OCI-LY3 (cell line): ENCODE measurements at regions not wholly inside any gene's neighbourhood (a gene's known extent, or its start where the extent isn't known, plus 50 kb on each side); places are given as distances from the start of the nearest gene placed in this dataset.

ENCODE experiments used
- H2AFZ ChIP-seq: fragments of 200-600, 300-600 bp; shearing (Covaris generic); 2 replicates; pipeline ENCODE4 v1.6.0; 2014; ENCODE audit warnings: antibody characterized with exemption, low read depth, low read length
- H3K27ac ChIP-seq: fragments of 200-600, 300-600 bp; sonication (generic); 2 replicates; pipeline ENCODE4 v1.5.1; 2014; ENCODE audit warnings: mild to moderate bottlenecking, low read length, moderate library complexity, mixed read lengths
- H3K27me3 ChIP-seq: fragments of 200-600, 300-600 bp; sonication (generic); 2 replicates; pipeline ENCODE4 v1.6.1; 2014; ENCODE audit warnings: low read depth, low read length, mixed read lengths
- H3K36me3 ChIP-seq: fragments of 200-600, 300-600 bp; sonication (generic); replicated peaks from 2 replicates; pipeline ENCODE3; 2014; ENCODE audit warnings: low read depth, low read length, mixed read lengths
- H3K4me1 ChIP-seq: fragments of 300-600, 200-600 bp; sonication (generic); 2 replicates; pipeline ENCODE4 v1.6.1; 2014; ENCODE audit warnings: low read length, mixed read lengths
- H3K4me2 ChIP-seq: fragments of 200-600, 300-600 bp; sonication (generic); 2 replicates; pipeline ENCODE4 v1.6.1; 2014; ENCODE audit warnings: low read length, mixed read lengths
- H3K4me3 ChIP-seq: fragments of 300-600, 200-600 bp; sonication (generic); 2 replicates; pipeline ENCODE4 v1.5.1; 2014; ENCODE audit warnings: antibody characterized with exemption, mild to moderate bottlenecking, low read length, moderate library complexity
- H3K79me2 ChIP-seq: fragments of 300-600, 200-600 bp; shearing (Covaris generic); 2 replicates; pipeline ENCODE4 v1.6.1; 2014; ENCODE audit warnings: mild to moderate bottlenecking, low read length, mixed read lengths
- H3K9ac ChIP-seq: fragments of 300-600, 200-600 bp; shearing (Covaris generic); 2 replicates; pipeline ENCODE4 v1.6.0; 2014; ENCODE audit warnings: mild to moderate bottlenecking, low read length, moderate library complexity
- H3K9me3 ChIP-seq: fragments of 200-600, 300-600 bp; shearing (Covaris generic); 2 replicates; pipeline ENCODE4 v1.6.1; 2014; ENCODE audit warnings: low read length, mixed read lengths; ENCODE audit not compliant: insufficient read depth
- H4K20me1 ChIP-seq: fragments of 200-600, 300-600 bp; sonication (generic); 2 replicates; pipeline ENCODE4 v1.6.1; 2016; ENCODE audit warnings: low read length, mixed read lengths; ENCODE audit not compliant: insufficient read depth
- EZH2phosphoT487 ChIP-seq: fragments of 200-600 bp; shearing (Covaris generic); IDR thresholded peaks from 2 replicates; pipeline ENCODE4 v1.6.1; 2018; ENCODE audit warnings: antibody characterized with exemption, mixed run types, low read depth
- TF ChIP-seq, protein P1 (sequence below): fragments of 200-600, 300-600 bp; sonication (generic); IDR thresholded peaks from 2 replicates; pipeline ENCODE4 v1.5.1; 2014; ENCODE audit warnings: antibody characterized with exemption, low read length, low read depth

- no peak overlapping the region for H3K27ac ChIP-seq
- no peaks in the 10 kb centered on the region for H4K20me1 ChIP-seq
- H2AFZ ChIP-seq = no peak overlapping the region
- H3K4me1 ChIP-seq = peaks cover 8% of the 10 kb centered on the region
- H3K36me3 ChIP-seq = no peaks in the 10 kb centered on the region
- no peak overlapping the region for H3K9ac ChIP-seq
- TF ChIP-seq EZH2phosphoT487 = no peak
- TF ChIP-seq, protein P1, sequence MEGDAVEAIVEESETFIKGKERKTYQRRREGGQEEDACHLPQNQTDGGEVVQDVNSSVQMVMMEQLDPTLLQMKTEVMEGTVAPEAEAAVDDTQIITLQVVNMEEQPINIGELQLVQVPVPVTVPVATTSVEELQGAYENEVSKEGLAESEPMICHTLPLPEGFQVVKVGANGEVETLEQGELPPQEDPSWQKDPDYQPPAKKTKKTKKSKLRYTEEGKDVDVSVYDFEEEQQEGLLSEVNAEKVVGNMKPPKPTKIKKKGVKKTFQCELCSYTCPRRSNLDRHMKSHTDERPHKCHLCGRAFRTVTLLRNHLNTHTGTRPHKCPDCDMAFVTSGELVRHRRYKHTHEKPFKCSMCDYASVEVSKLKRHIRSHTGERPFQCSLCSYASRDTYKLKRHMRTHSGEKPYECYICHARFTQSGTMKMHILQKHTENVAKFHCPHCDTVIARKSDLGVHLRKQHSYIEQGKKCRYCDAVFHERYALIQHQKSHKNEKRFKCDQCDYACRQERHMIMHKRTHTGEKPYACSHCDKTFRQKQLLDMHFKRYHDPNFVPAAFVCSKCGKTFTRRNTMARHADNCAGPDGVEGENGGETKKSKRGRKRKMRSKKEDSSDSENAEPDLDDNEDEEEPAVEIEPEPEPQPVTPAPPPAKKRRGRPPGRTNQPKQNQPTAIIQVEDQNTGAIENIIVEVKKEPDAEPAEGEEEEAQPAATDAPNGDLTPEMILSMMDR = no peak
- 0 out of 2 replicates have a peak, but pooled peaks cover 4% of the 10 kb centered on the region for H3K27me3 ChIP-seq
- no peak overlapping the region for H3K4me2 ChIP-seq
- no peaks in the 10 kb centered on the region for H3K9me3 ChIP-seq
- H3K79me2 ChIP-seq = no peaks in the 10 kb centered on the region
- H3K4me3 ChIP-seq = no peak overlapping the region
Observed at GRCh38 chr11:122521626-122522025, 133.9 kb upstream of the UBASH3B start.

DNA sequence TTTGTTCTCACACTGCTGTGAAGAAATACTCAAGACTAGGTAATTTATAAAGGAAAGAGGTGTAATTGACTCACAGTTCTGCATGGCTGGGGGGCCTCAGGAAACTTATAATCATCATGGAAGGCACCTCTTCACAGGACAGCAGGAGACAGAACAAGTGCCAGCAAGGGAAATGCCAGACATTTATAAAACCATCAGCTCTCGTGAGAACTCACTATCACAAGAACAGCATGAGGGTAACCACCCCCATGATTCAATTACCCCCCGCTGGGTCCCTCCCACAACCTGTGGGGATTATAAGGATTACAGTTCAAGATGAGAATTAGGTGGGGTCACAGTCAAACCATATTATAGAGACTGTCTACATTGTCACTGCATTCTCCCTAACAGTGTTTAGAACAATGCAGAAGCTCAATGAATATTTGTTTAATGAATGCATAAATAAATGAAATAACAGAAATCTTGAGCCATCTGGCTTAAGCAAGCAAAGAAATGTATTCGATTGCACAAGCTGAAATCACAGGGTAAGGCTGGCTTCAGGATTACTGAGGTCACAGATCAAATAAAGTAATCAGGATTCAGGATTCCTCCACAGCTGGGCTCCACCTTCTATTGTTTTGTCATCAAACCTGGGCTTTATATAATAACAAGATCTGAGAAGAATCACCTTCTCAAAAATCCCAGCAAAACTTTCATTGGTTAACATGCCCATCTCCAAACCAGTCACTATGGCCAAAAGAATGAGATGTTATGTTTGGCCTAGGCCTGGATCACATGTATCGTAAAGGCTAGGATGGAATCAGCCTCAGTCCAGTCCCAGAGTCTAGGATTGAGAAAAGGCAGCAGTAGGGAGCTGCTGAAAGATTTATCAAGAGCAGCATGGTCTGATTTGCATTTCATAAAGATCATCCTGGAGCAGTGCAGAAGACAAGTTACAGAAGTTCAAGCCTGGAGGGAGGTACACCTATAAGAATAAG is 137.8 kb upstream of the UBASH3B start:
- no peak for TF ChIP-seq EZH2phosphoT487
- TF ChIP-seq, protein P1 = no peak
- Histone ChIP-seq H3K4me3 (no peak overlapping the region), H4K20me1 (no peaks in the 10 kb centered on the region), H3K9me3 (no peaks in the 10 kb centered on the region), H3K79me2 (no peaks in the 10 kb centered on the region), H3K9ac (no peak overlapping the region), H3K36me3 (no peaks in the 10 kb centered on the region), H2AFZ (no peak overlapping the region), H3K27me3 (peaks cover 23% of the 10 kb centered on the region), H3K4me1 (no peaks in the 10 kb centered on the region), H3K4me2 (no peak overlapping the region), H3K27ac (no peak overlapping the region)

DNA sequence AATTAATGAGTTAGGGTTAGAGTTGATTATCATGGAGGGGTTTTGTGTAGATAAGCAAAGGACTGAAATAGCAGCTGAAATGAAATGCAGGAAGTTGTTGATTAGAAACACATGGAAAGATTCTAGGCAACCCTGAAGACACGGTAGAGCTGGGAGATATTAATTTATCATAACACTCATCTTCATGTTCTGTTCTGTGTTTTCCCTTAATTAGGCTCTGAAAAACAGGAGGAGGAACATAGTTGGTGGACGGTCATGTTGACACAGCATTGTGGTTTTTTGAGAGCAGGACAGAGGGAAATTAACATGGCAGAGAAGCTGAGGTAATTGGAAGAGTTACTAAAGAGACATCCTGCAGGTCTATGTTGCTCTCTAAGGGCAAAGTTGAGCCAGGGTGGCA is 138.8 kb upstream of the UBASH3B start:
- no peaks in the 10 kb centered on the region for H4K20me1 ChIP-seq
- no peak overlapping the region for H3K9ac ChIP-seq
- H3K36me3 ChIP-seq = no peaks in the 10 kb centered on the region
- no peak overlapping the region for H3K4me2 ChIP-seq
- TF ChIP-seq, protein P1 = no peak
- TF ChIP-seq EZH2phosphoT487 = no peak
- H3K4me1 ChIP-seq = no peaks in the 10 kb centered on the region
- no peaks in the 10 kb centered on the region for H3K9me3 ChIP-seq
- peaks cover 23% of the 10 kb centered on the region for H3K27me3 ChIP-seq
- H3K79me2 ChIP-seq = no peaks in the 10 kb centered on the region
- H3K27ac ChIP-seq = no peak overlapping the region
- no peak overlapping the region for H3K4me3 ChIP-seq
- H2AFZ ChIP-seq = no peak overlapping the region

- H3K4me1 ChIP-seq = no peaks in the 10 kb centered on the region
- TF ChIP-seq, protein P1 = no peak
- TF ChIP-seq EZH2phosphoT487 = no peak
- peaks cover 25% of the 10 kb centered on the region for H3K27me3 ChIP-seq
- no peak overlapping the region for H3K9ac ChIP-seq
- H3K9me3 ChIP-seq = no peaks in the 10 kb centered on the region
- H3K4me2 ChIP-seq = no peak overlapping the region
- no peaks in the 10 kb centered on the region for H3K36me3 ChIP-seq
- no peaks in the 10 kb centered on the region for H3K79me2 ChIP-seq
- no peaks in the 10 kb centered on the region for H4K20me1 ChIP-seq
- no peak overlapping the region for H3K4me3 ChIP-seq
- H2AFZ ChIP-seq = no peak overlapping the region
- no peak overlapping the region for H3K27ac ChIP-seq
Observed at GRCh38 chr11:122513997-122514396, 141.5 kb upstream of the UBASH3B start.
